GM19468 (cell line): ENCODE measurements at regions not wholly inside any gene's neighbourhood (a gene's known extent, or its start where the extent isn't known, plus 50 kb on each side); places are given as distances from the start of the nearest gene placed in this dataset.
"Not testable (repeated sequence)": the region's sequence is repeated elsewhere in the genome, so short reads cannot be mapped to it uniquely, and the experiment has no call there.

Source experiments
- ATAC-seq: cut with Tn5 transposase; IDR thresholded peaks from one replicate; pipeline ENCODE4 v1.9.1; 2021; ENCODE audit warnings: mild to moderate bottlenecking, moderate library complexity, moderate number of reproducible peaks; ENCODE audit not compliant: unreplicated experiment; ENCODE audit errors: extremely low read depth

DNA sequence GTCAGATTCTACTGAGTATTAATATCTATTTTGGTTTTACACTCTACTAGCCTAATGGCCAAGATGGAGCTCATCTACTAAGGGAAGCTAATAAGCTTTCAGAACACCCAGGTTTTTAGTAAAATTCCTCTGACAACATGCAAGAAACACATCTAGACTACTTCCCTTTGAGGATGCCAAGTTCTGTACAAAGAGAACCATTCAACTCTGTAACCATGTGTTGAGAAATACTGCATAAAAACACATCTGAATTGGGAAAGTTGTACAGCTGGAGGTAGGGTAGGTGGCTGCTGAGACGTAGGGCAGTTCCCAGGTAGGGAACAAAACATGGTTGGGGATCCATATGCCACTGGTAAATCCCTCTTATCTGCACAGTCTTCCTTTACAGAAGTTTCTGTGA, 66.2 kb downstream of the SC5D start:
- ATAC-seq = no peak

DNA sequence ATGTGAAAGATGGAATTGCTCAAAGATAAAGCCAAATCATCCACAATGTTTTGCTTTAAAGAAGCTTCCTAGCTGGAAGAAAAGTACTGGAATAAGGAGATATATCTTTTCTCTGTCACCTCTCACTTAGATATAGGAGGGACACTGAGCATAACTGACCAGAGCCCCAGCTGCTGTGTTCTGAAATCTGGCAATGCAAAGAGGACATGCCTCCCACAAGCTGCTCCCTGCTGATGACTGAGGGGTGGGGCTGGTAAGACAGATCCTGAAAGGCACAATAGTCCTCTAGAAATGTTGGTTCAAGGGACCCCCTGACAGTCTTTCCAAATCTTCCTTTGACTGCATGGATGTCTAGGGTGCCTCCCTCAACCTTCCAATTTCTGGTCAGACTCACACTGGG, 67.0 kb downstream of the SC5D start:
- ATAC-seq = no peak

- ATAC-seq = not testable (repeated sequence)
These were observed 70.4 kb downstream of the SC5D start for GRCh38 chr11:121362955-121363354.

GRCh38 chr11:121365304-121365703, 72.7 kb downstream of the SC5D start:
- no peak for ATAC-seq

DNA sequence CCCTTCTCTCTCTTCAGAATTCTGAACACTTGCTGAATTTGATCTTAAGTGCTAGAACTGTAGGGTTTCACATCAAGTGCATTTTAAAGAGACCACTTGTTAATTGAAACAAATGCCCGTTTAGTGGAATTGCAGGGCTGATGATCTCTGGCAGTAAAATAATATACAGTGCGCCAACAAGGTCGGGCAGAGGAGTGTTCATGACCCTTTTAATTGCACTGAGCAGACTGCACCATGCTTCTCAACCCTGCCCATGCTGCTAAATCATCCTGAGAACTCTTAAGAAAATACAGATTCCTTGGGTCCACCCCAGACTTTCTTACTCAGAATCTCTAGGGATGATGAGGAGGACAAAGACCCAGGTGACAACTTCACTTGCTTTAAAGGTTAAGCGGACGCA, 73.5 kb downstream of the SC5D start:
- ATAC-seq = no peak

DNA sequence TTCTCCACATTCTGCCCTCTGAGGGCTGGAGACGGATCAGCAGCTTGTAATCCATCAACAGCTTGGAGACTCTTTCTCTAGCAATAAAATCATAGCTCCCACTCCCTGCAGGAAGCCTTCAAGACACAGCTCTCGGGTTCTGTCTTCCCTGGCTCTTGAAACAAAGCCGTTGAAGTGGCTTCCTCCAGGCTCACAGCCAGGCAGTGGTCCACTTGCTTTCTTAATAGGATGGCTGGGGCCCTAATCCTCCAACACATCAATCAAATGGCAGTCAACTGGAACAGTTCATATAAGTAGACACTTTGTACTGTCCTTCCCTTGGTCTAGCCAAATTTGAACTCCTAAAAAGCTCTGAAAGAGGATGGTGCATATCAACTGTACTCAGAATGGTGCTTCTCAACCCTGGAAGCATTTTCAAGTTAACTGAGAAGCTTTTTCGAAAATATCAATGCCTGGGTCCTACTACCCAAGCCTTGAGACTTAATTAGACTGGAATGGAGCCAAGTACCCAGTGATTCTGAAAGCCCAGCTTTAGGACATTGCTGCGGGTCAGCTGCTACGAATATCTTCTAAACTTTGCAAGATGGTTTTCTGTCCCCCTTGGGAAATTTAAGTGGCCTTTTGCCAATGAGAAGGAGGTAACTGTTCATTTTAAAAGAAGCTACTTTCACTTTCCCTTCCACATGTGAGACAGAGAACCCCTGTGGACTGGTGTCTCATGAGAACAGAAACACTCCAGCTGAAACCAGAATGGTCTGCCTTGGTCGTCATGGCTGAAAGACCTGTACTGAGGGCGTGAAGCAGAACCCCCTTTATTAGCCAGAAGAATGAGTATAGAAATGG, 74.7 kb downstream of the SC5D start:
- peak; percentile 76 for ATAC-seq

GRCh38 chr11:121367844-121368225, 75.3 kb downstream of the SC5D start:
- ATAC-seq = no peak

- no peak for ATAC-seq
These were observed 76.0 kb downstream of the SC5D start for GRCh38 chr11:121368364-121369240.

DNA sequence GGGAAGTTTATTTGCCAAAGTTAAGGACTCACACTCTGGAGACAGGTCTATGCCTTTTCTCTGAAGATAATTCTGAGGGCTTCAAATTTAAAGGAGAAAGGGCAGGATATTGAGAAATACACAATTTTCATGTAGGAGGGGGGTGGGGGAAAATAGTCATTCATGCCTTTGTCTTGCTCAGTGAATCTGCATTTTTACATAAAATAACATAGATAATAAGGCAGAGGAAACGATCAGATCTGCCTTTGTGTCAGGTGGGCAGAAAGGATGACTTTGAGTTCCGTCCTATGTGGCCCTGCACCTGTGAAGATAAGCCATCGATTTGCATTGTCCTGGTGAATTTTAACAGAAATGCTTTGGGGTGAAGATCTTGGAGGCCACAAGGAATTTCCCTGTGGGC, 76.8 kb downstream of the SC5D start:
- ATAC-seq = no peak

GRCh38 chr11:121372028-121372427, 79.5 kb downstream of the SC5D start:
- ATAC-seq = no peak

DNA sequence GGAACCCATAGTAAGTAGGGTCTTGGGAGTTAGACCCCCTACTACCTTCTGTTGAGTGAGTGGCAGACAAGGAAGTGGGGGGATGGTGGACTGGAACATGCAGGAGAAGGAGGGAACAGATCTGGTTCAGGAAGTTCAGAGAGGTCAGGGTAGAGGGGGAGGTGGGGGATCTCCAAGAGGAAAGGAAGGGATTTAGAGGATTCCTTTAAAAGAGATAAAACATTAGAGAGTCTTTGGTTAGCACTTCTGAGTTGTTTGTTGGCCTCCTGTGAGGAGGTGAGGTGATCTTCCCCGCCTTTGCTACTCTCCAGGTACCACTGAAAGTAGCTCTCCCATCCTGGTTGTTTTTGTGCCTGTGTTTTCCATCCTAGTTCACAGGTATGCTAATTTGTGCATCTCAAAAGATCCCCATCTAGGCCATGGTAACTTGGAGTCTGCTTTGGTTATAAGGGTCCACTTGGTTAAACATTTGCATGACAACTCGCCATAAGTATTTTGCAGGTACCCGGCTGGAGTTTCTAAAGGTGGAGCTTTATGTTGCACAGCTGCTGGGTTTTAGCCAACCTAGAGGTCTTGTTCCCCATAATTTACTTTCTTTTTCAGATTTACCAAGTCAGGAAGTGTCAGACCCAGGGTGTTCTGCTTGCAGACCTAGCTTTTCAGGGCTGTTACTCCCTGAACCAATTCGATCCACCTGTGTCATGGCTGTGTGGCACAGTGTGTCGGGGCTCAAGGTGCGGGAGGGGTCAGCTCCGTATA, 79.3 kb upstream of the SORL1 start:
- ATAC-seq = peak; percentile 86

DNA sequence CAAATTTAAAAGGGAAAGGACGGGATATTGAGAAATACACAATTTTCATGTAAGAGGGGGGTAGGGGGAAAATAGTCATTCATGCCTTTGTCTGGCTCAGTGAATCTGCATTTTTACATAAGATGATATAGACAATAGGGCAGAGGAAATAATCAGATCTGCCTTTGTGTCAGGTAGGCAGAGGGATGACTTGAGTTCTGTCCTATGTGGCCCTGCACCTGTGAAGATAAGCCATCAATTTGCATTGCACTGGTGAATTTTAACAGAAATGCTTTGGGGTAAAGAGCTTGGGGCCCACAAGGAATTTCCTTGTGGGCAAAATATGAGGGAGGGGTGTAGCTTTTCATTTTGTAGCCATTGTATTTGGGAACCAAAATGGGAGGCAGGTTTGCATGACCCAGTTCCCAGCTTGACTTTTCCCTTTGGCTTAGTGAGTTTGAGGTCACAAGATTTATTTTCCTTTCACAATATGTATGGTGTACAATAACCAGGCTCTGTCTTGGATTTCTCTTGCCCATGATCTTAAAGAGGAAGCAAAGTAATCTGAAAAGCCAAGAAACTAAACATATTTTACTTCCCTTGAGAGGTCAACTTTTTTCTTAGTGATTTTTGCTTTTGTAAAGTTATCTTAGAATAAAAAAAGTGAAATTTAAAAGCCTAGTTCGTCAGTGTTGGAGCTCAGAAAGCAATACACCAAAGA, 77.7 kb upstream of the SORL1 start:
- ATAC-seq = no peak

DNA sequence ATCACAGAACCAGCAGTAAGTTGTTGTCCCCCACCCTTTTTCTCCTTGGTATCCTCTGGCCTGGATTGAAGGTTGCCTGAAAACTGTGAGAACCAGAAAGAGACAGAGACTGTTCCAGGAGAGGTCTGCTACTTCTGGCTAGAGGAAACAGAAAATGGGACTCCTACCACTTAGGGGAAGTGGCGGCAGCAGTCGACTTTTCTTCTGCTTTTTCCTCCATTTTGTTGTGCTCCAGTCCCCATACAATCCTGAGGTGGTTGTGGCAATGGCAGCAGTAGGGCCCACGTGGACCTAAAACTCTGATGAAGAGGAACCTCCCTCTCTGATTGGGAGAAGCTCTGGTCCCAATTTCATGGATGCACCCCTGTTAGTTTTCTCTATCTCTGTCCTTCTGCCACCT, 76.0 kb upstream of the SORL1 start:
- no peak for ATAC-seq

- ATAC-seq = not testable (repeated sequence)
These were observed 72.8 kb upstream of the SORL1 start for GRCh38 chr11:121379145-121379810.

DNA sequence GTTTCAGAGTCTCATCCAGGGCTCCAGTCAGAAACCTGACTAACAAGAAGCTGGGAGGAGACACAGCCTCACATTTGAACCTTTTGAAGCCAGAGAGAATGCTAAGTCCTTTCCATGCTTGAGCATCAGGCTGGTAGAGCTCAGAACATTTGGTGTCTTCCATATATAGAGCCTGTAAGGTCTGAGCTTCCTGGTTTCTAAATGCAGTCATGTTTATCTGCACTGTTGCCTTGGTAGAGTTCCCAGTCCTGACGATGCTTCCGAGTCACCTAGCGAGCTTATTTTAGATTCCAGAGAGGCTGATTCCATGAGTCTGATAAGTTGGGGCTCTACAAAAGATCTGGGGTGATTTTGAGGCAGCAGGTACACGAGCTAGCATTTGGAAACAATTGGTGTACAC, 68.4 kb upstream of the SORL1 start:
- no peak for ATAC-seq

DNA sequence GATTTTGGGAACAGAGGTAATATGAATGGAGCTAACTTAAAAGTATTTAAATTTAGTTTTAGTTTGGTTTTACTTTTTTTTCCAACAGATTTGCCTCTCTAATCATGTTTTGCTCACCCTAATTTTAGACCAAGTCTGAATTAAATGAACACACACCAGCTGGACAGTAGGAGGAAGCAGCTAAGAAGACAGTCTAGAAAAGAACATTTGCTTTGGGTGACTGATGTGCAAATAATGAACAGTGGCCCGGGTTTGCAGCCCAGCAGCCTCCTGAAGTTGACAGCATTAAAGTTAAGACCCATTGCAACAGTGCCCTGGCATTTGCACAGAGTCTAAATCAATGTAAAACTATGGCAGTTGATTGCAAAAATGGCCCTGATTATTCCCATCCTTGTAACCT, 66.4 kb upstream of the SORL1 start:
- no peak for ATAC-seq
